ENCODE measurements at regions not wholly inside any gene's neighbourhood (a gene's known extent, or its start where the extent isn't known, plus 50 kb on each side); places are given as distances from the start of the nearest gene placed in this dataset.

- no peak overlapping the region for H3K4me3 ChIP-seq (ENCODE audit: low read depth, low read length)
- TF ChIP-seq CTCF (IDR thresholded peaks at IDR 0.05; ENCODE audit: insufficient read depth, low read depth, low read length, missing control alignments): no peak
- no peak for DNase-seq (ENCODE audit: low read depth)
These were observed 150.6 kb upstream of the FAM13C start for GRCh38 chr10:59512951-59513350.

- no peak for DNase-seq (ENCODE audit: low read depth)
- no peak for TF ChIP-seq CTCF (IDR thresholded peaks at IDR 0.05; ENCODE audit: insufficient read depth, low read depth, low read length, missing control alignments)
- H3K4me3 ChIP-seq (ENCODE audit: low read depth, low read length): no peak overlapping the region
These were observed 146.6 kb upstream of the FAM13C start for GRCh38 chr10:59508956-59509355.

GRCh38 chr10:59508296-59508695 lies 145.9 kb upstream of the FAM13C start:
- TF ChIP-seq CTCF (IDR thresholded peaks at IDR 0.05; ENCODE audit: insufficient read depth, low read depth, low read length, missing control alignments): no peak
- H3K4me3 ChIP-seq (ENCODE audit: low read depth, low read length): no peak overlapping the region
- no peak for DNase-seq (ENCODE audit: low read depth)

GRCh38 chr10:59505926-59506325 lies 143.6 kb upstream of the FAM13C start:
- no peak for TF ChIP-seq CTCF (IDR thresholded peaks at IDR 0.05; ENCODE audit: insufficient read depth, low read depth, low read length, missing control alignments)
- H3K4me3 ChIP-seq (ENCODE audit: low read depth, low read length): no peak overlapping the region
- DNase-seq (ENCODE audit: low read depth): no peak

- no peak overlapping the region for H3K4me3 ChIP-seq (ENCODE audit: low read depth, low read length)
- no peak for DNase-seq (ENCODE audit: low read depth)
- no peak for TF ChIP-seq CTCF (IDR thresholded peaks at IDR 0.05; ENCODE audit: insufficient read depth, low read depth, low read length, missing control alignments)
These were observed 137.1 kb upstream of the FAM13C start for GRCh38 chr10:59499460-59499859.

GRCh38 chr10:59493017-59493416 lies 130.7 kb upstream of the FAM13C start:
- TF ChIP-seq CTCF (IDR thresholded peaks at IDR 0.05; ENCODE audit: insufficient read depth, low read depth, low read length, missing control alignments): no peak
- no peak overlapping the region for H3K4me3 ChIP-seq (ENCODE audit: low read depth, low read length)
- no peak for DNase-seq (ENCODE audit: low read depth)

- TF ChIP-seq CTCF (IDR thresholded peaks at IDR 0.05; ENCODE audit: insufficient read depth, low read depth, low read length, missing control alignments): no peak
- H3K4me3 ChIP-seq (ENCODE audit: low read depth, low read length): no peak overlapping the region
- DNase-seq (ENCODE audit: low read depth): no peak
These were observed 117.1 kb upstream of the FAM13C start for GRCh38 chr10:59479426-59479825.

Data from GM12865 (cell line).